GM21515 (cell line): ENCODE measurements at regions not wholly inside any gene's neighbourhood (a gene's known extent, or its start where the extent isn't known, plus 50 kb on each side); places are given as distances from the start of the nearest gene placed in this dataset.

Experiments used
- ATAC-seq: cut with Tn5 transposase; IDR thresholded peaks from one replicate; pipeline ENCODE4 v1.9.1; 2021; ENCODE audit not compliant: unreplicated experiment

DNA sequence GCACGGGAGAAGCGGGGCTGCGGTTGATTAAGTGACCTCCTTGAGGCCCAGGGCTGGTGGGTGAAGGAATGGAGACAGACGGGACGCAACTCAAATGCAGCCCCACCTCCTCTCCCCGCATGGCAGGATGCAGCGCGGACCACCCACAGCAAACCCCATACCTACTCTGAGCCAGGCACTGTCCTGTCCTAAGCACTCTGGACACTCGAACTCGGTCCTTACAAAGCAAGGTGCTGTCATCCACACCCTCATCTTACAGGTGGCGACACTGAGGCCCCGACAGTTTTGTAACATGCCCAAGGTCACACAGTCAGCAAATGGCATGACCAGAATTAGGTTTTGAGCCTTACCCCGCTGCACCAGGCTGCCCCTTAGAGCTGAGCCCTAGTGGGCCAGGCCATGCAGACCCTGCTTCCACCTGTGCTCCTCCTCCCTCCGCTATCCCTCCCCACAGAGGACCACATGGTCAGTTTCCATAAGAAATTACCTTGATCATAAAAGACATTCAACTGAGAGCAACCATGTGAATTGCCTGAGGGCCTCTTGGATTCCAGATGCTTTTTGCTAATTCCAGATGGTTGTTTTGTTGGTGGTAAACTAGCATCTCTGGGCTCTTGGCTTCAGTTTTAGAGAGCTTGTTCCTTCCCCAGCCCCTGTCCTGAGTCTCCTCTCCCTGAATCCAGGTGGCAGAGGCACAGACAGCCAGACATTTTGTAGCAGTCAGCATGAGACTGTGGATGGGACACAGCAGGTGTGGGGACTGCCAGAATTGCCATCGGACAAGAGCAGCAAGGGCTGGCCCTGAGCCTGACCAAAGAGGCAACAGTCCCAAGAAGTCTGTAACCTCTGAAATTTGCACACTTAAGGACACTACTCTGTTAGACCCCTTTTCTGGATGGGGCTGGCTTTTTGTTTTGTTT is 171.9 kb upstream of the PMEPA1 start:
- ATAC-seq = no peak

DNA sequence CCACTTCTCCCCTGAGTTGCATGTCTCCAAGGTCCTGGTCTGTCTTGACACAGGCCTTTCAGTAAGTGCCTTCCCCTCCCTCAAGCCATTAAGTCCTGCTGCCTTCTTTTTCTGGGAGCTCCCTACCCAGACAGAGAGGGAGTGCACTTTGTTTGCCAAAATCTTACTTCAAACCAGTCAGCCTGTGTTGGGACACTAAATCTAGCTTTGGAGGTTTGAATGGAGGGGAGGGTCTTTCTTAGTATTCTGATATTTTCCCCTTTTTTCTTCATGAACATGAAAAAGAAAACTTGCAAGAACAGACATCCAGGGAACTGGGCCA is 170.7 kb upstream of the PMEPA1 start:
- no peak for ATAC-seq

DNA sequence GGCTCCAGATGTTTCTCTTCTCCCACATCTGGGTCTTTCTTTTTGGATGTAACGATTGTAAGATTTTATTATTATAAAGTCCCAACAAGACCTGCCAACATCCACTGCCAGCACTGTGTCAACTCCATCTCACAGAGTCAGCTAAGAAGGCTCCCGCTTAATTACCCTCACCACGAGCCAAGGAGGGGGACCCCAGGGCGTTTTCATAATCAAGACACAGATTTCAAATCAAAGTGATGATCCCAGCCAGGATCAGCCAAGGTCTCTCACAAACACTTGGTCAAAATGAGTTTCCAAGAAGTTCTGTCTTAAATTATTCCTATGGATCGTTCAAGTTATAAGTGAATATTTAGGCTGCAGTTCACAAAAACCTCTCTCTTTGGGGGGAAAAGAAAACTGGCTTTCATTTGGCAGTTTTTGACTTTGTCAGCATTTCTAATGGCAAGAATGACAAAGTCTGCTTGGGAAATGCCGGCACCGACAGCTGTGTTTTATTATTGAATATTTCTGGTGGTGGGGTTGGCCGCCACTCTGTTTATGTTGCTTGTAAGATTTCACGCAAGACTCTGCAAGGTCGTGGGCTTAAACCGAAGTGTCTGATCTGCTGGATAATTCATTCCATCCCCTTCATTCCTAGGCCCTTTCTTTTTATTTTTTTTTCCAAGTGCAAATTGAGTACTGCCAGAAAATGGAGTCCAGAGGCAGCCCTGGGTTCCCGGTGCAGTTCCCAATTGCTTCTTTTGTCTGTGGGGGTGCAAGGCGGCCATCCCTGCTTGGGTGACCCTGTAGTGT is 170.2 kb upstream of the PMEPA1 start:
- ATAC-seq = no peak

DNA sequence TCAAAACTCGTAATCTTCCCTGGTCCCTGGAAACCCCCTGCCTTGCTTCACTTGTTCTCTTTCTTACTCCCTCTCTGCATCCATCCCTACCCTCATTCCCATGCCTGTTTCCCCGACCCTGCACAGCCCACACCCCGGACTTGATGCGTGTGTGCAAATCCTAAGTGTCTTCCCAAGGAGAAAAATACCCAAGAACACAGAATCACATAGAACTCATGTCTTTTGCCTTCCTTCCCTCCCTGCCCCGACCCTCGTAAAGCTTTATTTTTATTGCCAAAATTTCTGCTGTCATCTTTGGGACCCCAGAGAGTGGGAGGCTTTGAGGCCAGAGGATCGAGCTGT is 169.6 kb upstream of the PMEPA1 start:
- no peak for ATAC-seq

DNA sequence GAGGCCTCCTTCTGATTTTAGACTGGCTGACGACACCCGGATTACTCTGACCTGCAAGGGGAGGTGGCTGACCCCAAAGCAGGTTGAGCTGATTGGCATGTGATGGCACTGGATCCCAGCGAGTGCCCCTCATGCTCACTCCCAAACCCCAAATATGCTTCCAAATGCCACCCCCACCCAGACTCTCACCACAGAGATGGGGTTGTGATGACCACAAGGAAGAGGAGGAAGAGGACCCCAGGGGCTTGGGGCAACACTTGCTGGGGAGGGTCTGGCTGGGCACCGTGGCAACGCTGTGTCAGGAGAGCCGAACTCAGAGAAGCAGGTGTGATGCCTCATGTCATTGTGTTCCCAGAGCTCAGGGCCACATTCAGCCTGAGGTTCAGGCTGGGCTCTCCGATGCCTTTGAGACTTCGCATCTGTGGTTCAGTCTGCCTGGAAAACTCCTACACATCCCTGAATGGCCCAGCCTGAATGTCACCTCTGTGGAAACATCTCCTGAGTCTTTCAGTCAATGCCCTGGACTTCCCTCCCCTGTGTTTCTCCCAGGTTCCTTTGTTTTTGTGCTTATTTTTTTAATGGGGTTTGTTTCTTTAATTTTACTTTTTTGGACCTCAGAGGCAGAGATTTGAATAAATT is 169.1 kb upstream of the PMEPA1 start:
- no peak for ATAC-seq

DNA sequence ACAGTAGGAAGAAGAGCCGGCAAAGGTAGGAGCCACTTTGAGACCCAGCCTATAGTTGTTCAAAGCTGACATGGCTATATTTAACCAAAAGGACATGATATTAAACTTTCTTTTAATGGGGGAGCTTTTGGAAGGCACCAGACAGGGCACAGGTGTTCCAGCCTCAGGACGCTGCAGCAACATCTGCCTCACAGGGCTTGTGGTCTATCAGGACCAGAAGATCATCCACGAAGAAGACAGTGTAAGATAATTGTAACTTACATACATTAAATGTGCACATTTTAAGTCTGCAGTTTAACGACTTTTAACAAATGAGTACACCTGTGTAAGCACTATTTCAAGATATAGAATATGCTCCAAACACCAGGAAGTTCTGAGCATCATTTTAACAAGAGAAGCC is 168.2 kb upstream of the PMEPA1 start:
- ATAC-seq = no peak

DNA sequence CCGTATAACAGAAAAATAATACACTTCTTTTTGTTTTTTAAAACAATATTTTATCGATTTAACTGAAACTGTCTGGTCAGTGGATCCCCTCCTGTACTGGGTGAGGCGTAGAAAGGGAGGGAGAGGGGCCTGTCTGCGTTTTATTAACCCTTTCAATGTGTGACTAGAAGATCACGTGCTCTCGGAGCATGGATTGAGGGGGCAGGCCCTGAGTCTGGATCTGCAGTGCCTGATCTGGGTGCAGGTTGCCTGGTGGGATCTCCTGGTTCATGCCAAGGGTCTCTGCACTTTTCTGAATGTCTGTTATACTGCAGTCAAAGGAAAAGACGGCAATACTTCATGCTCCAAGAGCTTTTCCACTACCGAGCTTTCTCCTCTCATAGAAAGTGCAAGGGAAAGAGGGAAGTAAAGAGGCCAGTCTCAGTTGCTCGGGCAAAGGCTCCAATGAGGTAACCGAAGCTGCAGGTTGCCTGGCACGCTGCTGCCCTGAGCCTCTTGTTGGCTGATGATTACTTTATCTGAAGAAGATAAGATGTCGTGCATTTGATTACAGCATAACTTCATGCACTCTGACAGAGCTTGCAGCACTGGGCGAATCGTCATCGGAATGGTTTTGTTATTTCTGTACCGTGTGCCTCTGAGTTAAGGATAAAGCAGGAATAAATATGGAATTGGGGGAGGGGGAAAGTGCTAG is 167.5 kb upstream of the PMEPA1 start:
- ATAC-seq = no peak

DNA sequence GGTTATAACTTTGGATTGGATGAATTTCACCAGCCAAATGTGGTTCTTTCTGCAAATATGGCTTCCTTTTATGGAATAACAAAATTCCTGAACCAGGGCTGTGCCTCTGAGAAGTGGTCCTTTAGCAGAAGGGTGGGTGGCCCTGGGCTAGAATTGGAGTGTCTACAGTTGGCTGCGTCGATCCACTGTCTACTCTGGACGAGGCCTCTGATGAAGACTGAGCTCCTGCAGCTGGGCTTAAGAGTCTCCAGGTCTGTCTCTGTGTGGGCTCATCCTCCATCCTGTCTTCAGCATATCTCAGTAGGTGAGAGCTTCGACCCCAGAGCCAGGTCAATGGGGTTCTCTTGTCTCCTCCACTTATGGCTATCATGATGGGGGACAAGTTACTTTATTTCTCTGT is 166.3 kb upstream of the PMEPA1 start:
- no peak for ATAC-seq

DNA sequence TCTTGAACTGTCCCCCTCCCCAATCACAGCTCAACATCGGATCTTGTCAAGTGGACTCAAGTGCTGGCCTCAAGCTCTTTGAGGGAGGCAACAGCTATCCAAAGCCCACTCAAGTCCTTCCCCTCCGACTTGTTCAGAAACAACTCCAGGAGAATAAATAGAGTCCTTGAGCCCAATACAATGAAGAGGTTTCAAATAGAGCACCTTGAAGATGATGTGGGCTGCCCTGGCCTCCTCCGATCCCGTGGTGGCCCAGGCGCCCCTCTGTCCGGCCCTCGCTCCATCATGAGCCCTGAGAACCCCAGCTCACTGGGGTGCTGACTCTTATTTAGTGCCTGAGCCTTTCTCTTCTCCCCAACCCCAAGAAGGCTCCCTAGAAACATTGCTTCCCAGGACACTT is 164.3 kb upstream of the PMEPA1 start:
- no peak for ATAC-seq

DNA sequence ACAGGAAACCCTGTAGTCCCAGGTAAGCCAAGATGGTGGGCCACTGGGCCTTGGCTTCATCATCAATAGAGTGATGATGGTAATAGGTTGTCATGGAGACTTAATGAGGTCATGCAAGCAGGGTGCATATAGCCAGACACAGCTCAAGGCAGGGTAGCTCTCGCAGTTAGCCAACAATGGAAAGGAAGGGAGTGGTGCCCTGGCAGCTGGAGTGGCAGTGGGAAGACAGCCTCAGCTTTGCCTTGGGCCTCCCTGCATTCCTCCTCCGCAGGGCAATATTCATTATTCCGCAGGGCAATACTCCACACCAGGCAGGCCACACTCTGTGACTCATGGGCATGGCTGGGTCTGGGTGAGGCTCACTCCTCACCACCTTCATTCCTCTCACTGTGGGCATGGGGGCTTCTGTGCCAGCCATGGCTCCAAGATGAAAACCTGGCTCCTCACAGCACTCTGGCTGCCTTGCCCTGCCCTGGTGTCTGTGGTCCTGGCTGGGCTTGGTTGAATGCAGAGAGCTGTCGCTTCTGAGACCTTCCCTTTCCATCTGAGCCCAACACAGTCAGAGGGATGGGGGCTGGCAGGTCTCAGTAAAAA is 163.1 kb upstream of the PMEPA1 start:
- no peak for ATAC-seq

DNA sequence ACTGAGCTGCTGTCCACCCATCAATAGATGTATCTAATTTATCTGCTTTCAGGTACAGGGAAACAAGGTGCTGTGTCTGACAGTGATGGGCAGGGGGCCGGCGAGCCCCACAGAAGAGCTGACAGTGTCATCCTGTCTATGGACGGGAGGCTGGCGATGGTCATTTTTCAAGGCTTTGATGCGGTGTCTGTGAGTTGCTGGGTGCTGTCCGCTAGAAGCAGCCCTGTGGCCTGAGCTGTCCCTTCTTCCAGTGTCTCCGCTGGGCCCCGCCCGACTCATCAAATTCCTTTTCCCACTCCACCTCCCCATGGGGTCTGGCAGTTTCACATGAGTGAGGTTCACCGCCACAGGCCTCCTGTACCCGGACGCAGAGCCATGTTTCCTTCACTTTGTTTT is 161.4 kb upstream of the PMEPA1 start:
- no peak for ATAC-seq

DNA sequence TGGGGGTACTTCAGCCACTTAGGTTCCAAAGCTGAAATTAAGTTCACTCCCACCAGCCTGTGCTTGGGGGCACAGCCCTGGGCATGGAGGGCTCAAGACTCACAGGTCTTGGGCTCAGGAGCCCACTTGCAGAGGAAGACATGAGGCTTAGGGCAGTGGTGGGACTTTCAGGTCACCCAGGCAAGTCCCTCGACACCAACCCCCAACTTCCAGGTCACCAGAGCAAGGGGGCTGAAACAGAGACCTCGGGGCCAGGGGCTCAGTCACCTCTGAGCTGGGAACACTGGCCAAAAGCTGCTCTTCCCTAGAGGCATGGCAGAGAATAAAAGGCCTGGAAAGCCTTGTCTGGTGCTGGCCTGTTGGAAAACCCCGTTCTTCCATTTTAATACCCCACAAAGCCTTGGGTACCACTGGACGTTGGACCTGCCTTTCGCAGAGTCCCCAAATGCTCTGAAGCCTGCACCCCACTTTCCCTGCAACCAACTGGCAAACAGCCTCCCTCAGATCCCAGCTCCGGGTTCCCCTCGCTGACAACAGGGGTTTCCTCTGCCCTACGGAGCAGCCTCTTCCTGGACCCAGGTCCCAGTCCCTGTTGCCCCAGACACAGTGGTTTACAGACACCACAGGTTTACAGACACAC is 160.9 kb upstream of the PMEPA1 start:
- no peak for ATAC-seq

DNA sequence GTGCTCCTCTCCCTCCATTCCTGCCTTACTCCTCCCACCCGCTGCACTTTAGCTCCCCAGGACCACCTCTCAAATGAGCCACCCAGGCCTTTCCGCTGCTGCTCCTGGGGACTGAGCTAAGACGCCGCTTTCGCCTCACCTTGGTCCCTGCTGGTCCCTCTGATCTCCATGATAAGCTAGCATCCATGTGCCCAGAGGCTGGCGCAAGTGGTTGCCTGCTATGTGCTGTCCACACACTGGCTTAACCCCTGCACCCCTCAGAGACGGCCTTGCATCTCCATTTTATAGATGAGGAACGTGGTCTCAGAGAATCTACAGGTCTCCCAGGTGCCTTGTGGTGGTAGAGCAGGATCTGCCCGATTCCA is 160.1 kb upstream of the PMEPA1 start:
- ATAC-seq = no peak

DNA sequence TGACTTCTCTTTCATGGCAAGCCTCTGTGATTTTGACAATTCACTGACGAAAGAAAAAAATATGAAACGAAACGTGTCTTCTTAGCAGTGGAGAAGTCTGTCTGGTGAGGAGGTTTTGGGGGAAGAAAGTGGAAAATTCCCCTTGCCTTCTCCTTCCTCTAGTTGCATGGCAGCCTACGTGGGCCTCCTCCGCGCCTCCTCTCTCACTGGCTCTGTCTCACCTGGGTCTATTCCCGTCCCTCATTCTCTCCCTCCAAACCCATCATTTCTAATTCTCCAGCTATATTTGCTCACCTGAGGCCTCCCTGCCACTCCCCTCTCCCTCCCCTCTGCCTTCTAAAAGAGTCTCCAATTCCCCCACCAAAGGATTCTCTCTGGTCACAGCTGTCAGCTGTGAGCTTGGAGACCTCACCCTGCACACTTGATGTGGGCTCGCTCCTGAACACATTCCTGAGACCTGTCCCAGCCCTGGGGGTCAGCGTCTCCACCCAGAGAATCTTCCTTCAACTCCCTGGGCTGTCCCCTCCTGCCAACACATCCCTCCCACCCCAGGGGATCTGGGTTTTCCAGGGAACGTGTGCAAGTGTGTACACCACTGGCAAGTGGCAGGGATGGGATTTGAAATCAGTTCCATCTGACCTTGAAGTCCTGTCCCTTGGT is 159.6 kb upstream of the PMEPA1 start:
- ATAC-seq = no peak

DNA sequence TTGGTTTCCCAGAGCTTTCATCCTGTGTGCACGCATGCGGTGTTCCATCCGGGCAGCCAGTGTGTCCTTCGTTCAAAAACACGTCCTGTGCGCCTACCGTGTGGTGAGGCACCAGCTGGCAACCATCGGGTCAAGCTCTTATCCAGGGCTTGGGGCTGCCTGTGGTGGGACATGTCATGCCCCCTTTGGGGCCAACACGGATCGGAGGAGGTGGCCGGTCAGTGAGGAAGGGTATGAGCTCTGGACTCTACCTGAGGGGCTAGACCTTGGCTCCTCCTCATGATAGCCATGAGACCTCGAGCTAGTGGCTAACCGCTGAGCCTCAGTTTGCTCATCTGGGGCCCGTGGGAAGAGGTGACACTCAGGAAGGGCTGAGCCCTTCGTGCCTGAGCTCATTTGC is 158.5 kb upstream of the PMEPA1 start:
- ATAC-seq = no peak

DNA sequence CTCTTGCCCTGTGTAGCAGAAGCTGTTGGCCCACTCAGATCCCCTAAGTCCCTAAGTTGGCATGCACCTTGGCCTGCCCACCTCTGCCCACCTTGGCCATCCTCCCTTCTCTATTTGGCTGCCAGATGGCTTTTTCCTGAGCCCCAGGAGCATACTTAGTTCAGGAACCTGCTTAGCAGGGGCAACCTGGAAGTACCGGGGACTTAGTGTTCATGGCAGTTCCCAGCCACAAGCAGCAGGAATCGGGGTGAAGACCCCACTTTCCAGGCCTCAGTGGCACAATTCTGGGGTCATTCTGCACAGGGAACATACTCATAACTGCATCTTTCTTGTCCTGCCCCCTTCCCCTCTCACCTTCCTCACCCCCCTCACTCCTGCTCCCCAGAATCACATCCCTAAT is 158.0 kb upstream of the PMEPA1 start:
- no peak for ATAC-seq

DNA sequence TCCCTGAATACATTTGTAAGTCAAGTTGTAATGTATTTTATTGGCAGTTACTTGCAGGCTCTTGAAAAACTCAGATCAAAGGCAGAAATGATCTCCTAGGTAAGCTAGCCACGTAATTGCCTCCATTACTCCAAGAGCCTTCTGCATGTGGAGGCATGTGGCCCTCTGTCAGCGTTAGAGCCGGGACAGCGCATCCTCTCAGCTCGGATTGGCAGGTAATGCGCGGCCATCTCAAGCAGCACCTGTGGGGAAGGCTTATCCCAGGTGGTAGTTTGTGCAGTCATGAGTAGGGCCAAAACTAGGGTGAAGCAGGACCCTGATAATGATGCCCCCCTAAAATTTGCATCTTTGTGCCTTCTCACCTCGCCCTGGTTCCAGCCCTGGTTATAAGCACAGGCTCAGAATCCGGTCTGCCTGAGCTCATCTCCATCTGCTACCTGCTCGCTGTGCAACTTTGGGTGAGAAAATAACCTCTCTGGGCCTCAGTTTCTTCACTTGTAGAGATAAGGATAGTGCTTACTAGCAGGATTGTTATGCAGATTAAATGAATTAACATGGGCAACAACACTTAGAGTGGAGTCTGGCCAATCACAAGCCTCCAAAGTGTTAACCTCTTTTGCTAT is 157.5 kb upstream of the PMEPA1 start:
- no peak for ATAC-seq

DNA sequence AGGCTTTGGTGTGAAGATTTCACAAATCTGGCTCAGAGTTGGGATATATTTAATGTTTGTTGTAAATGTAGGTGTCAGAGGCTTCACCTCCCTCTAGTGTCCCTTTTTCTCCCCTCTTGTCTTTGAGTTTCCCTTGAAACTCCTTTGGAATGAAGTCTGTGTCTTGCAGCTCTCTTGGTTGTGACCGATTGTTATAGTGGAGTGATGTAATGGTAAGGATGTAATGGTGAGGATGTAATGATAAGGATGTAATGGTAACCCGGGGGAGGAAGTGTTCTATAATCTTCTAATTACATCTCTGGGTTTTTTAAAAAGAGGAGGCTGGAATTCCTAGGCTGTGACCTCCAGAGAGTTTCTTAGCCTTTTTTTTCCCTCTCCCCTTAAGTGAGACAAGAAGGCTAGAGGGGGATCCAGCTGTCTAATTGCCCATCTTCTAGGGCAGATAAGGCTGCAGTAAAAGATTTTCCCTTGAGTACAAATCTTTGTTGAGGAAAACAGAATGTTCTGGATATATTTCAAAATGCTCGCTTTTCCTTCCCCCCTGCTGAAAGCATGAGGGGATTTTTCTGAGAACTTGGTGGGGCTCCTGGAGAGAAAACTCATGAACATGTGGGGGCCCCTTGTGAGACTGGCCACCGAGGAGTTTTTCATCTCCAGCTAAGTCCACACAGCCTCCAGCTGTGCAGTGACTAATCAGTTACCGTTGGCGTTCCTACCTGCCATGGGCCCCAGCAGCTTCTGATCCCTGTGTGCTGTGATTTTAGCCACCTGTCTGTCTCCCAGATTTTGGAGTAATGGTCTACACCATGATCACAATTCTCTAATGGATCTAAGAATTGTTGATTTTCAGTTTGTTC is 156.7 kb upstream of the PMEPA1 start:
- no peak for ATAC-seq

DNA sequence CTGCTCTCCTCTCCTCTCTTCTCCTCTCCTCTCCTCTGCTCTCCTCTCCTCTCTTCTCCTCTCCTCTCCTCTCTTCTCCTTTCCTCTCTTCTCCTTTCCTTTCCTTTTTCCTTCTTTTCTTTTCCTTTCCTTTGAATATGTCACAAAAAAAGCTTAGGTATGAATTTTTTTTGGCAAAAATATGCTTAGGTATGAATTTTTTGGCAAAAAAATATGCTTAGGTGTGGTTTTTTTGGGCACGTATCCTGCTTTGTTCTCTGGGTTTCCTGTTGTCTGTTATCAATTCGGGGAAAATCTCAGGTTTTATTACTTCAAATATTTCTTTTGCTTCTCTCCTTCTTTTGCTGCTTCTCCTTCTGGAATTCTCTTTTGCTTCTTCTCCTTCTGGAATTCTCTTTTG is 155.5 kb upstream of the PMEPA1 start:
- ATAC-seq = no peak
